ENCODE measurements at regions not wholly inside any gene's neighbourhood (a gene's known extent, or its start where the extent isn't known, plus 50 kb on each side); places are given as distances from the start of the nearest gene placed in this dataset.

DNA sequence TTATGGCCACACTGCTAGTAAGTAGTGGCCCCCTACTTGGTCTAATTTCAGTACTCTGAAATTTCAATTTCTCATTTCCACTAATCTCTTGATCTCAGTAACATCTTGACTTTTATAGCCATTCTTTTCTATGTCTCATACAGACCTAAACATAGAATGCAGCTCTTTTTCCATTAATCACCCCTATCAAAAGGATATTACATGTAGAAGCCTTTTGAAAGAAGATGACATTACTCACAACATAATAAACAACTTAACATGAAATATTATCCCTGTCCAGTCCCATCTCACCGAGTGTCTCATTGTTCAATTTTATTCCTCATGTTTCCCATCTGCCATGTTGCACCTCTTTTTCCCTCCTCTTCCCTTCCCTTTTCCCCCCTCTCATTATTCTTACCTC, 81.1 kb upstream of the KLHL13 start:
- DNase-seq: no peak
- TF ChIP-seq, protein P1, sequence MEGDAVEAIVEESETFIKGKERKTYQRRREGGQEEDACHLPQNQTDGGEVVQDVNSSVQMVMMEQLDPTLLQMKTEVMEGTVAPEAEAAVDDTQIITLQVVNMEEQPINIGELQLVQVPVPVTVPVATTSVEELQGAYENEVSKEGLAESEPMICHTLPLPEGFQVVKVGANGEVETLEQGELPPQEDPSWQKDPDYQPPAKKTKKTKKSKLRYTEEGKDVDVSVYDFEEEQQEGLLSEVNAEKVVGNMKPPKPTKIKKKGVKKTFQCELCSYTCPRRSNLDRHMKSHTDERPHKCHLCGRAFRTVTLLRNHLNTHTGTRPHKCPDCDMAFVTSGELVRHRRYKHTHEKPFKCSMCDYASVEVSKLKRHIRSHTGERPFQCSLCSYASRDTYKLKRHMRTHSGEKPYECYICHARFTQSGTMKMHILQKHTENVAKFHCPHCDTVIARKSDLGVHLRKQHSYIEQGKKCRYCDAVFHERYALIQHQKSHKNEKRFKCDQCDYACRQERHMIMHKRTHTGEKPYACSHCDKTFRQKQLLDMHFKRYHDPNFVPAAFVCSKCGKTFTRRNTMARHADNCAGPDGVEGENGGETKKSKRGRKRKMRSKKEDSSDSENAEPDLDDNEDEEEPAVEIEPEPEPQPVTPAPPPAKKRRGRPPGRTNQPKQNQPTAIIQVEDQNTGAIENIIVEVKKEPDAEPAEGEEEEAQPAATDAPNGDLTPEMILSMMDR (IDR thresholded peaks at IDR 0.05): no peak
- no peak for TF ChIP-seq POLR2A (IDR thresholded peaks at IDR 0.05)

DNA sequence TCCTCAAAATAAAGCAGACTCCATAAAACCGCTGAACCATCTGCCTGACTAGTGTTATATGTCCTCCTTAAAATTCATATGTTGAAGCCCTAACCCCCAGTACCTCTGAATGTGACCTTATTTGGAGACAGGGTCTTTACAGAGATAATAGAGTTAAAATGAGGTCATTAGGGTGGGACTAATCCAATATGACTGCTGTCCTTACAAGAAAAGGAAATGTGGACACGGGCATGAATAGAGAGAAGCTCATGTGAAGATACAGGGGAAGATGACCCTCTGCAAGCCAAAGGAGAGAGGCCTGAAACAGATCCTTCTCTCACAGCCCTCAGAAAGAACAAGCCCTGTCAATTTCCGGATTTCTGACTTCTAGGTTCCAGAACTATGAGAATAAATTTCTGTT, 82.0 kb upstream of the KLHL13 start:
- no peak overlapping the region for H3K4me3 ChIP-seq
- ATAC-seq: no peak
- no peak overlapping the region for H3K27ac ChIP-seq
- no peaks in the 10 kb centered on the region for H3K9me3 ChIP-seq
- no peaks in the 10 kb centered on the region for H3K36me3 ChIP-seq
- 31% methylated on average over 3 of the region's 3 CpGs for WGBS (ENCODE audit: insufficient coverage, low coverage, low lambda C conversion rate, missing lambda C conversion rate)
- no peaks in the 10 kb centered on the region for H3K4me1 ChIP-seq
- TF ChIP-seq, protein P1 (IDR thresholded peaks at IDR 0.05): no peak
- TF ChIP-seq POLR2A (IDR thresholded peaks at IDR 0.05): no peak
- no peaks in the 10 kb centered on the region for H3K27me3 ChIP-seq
- no peak for DNase-seq
- intact Hi-C loops (cut with DNase I): no loop called here

More for the DNA sequence above, 81.1 kb upstream of the KLHL13 start:
- H3K27ac ChIP-seq: no peak overlapping the region
- no peaks in the 10 kb centered on the region for H3K27me3 ChIP-seq
- no peak overlapping the region for H3K4me3 ChIP-seq
- intact Hi-C loops (cut with DNase I): no loop called here
- WGBS (ENCODE audit: insufficient coverage, low coverage, low lambda C conversion rate, missing lambda C conversion rate): 50% methylated on average over 1 of the region's 1 CpG
- no peaks in the 10 kb centered on the region for H3K9me3 ChIP-seq
- no peak for ATAC-seq
- no peaks in the 10 kb centered on the region for H3K36me3 ChIP-seq
- no peaks in the 10 kb centered on the region for H3K4me1 ChIP-seq

DNA sequence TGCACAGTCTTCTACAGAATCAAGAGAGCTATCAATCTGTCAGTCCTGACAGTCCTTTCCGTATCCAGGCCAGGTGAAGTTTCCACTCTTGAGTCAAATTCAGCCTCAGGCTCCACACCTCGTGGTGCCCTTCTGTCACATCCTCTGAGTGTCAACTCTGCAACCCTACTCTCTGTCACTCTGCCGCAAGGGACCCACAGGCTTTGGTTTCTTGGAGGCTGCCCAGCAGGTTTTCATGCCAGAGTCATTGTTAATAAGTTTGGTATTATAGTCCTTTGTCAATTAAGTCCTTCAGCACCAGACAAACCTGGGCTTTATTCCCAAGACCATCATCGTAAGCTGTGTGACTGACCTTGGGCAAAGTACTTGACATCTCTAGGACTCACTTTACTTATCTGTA, 83.4 kb upstream of the KLHL13 start:
- Histone ChIP-seq H3K36me3 (no peaks in the 10 kb centered on the region), H3K4me3 (no peak overlapping the region), H3K4me1 (no peaks in the 10 kb centered on the region), H3K27ac (no peak overlapping the region), H3K27me3 (no peaks in the 10 kb centered on the region), H3K9me3 (no peaks in the 10 kb centered on the region)
- WGBS (ENCODE audit: insufficient coverage, low coverage, low lambda C conversion rate, missing lambda C conversion rate): 56% methylated on average over 4 of the region's 4 CpGs
- TF ChIP-seq POLR2A (IDR thresholded peaks at IDR 0.05): no peak
- TF ChIP-seq, protein P1 (IDR thresholded peaks at IDR 0.05): no peak
- DNase-seq (no peak), ATAC-seq (no peak)
- intact Hi-C loops (cut with DNase I): no loop called here

DNA sequence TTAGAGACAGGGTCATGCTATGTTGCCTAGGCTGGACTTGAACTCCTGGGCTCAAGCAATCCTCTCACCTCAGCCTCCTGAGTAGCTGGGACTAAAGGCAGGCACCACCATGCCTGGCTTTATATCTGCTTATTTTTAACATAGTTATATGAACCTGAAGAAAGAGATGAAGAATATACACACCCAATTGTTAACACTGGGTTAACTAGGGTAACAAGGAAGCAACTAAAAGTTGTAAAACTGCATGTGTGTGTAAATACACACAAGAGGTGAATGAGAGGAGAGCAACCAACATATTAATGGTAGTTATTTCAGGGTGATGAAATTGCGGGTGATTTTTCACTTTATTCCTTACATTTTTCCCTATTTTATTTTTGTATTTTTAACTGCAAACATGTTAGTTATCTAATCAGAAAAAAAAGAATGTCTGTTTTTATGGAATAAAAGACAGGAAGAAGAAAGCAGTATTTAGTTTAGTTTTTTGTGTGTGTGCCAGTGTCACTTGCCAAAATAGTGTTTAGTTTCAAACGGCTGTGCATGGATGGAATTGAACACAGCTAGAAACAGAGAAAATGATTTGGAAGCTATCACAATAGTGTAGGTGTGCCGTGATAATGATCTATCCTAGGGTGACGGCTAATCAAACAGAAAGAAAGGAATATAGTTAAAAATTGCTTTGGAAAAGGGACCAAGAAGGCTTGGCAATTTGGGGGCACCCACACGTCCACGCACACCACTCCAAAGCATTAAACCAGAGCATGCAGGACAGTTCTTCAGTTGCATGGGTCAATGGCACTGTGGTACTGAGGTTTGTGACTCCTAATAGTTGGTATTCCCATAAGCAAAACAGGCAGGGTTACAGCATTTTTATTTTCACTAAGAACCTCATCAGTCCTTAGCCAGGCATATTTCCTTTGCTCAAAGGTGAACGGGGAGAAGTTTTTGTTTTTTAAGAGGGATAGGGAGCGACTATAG, 89.1 kb upstream of the KLHL13 start:
- H3K4me3 ChIP-seq: no peak overlapping the region
- no peaks in the 10 kb centered on the region for H3K27me3 ChIP-seq
- no peak for DNase-seq
- peak; percentile 27 to 57 (median 44) for ATAC-seq
- no peaks in the 10 kb centered on the region for H3K9me3 ChIP-seq
- intact Hi-C loops (cut with DNase I): no loop called here
- no peaks in the 10 kb centered on the region for H3K36me3 ChIP-seq
- peaks cover 0 to 7% (median 2%) of the 10 kb centered on the region in 4 donors for H3K4me1 ChIP-seq
- H3K27ac ChIP-seq: no peak overlapping the region
- 40% methylated on average over 8 of the region's 8 CpGs for WGBS (ENCODE audit: insufficient coverage, low coverage, low lambda C conversion rate, missing lambda C conversion rate)
- no peak for TF ChIP-seq POLR2A (IDR thresholded peaks at IDR 0.05)
- TF ChIP-seq, protein P1 (IDR thresholded peaks at IDR 0.05): no peak

Measured in right lobe of liver (tissue), 6 donors.